ENCODE measurements at regions not wholly inside any gene's neighbourhood (a gene's known extent, or its start where the extent isn't known, plus 50 kb on each side); places are given as distances from the start of the nearest gene placed in this dataset.

DNA sequence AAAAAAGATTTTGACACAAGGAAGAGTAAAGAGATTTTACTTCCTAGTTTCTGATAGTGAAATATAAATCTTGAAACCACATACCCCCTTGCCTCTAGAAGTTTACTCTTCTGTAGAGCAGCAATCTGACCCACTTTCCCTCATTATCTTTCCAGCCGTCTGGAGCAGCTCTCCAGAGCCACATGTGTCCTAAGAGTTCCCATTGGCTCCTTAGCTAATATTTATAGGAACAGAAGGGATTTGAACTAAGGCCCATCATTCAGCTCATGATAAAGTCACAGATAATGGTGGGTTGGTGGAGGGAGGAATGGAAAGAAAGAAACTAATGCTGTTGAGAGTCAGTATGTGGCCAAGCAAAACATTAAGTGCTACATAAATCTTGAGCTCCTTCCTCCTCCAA is 121.8 kb downstream of the INHBA start:
- TF ChIP-seq, protein P1, sequence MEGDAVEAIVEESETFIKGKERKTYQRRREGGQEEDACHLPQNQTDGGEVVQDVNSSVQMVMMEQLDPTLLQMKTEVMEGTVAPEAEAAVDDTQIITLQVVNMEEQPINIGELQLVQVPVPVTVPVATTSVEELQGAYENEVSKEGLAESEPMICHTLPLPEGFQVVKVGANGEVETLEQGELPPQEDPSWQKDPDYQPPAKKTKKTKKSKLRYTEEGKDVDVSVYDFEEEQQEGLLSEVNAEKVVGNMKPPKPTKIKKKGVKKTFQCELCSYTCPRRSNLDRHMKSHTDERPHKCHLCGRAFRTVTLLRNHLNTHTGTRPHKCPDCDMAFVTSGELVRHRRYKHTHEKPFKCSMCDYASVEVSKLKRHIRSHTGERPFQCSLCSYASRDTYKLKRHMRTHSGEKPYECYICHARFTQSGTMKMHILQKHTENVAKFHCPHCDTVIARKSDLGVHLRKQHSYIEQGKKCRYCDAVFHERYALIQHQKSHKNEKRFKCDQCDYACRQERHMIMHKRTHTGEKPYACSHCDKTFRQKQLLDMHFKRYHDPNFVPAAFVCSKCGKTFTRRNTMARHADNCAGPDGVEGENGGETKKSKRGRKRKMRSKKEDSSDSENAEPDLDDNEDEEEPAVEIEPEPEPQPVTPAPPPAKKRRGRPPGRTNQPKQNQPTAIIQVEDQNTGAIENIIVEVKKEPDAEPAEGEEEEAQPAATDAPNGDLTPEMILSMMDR (IDR thresholded peaks at IDR 0.05 in 8 of 11, conservative IDR thresholded peaks at IDR 0.05 in 3 of 11): no peak
- no peak for TF ChIP-seq POLR2AphosphoS5 (IDR thresholded peaks at IDR 0.05)
- TF ChIP-seq POLR2A (IDR thresholded peaks at IDR 0.05): no peak
- Histone ChIP-seq H3K4me1 (no peaks in the 10 kb centered on the region), H3K27me3 (replicated peaks in 1 of 7) (no peaks in the 10 kb centered on the region), H3K4me3 (no peak overlapping the region), H3K27ac (no peak overlapping the region), H3K9me3 (no peaks in the 10 kb centered on the region), H3K36me3 (no peaks in the 10 kb centered on the region)
- no peak for DNase-seq
- intact Hi-C loops (cut with DNase I; ENCODE audit: low total_unique reads): no loop called here
- 29 to 54% (median 48%) methylated on average over 1 of the region's 1 CpG for WGBS, 5 donors

DNA sequence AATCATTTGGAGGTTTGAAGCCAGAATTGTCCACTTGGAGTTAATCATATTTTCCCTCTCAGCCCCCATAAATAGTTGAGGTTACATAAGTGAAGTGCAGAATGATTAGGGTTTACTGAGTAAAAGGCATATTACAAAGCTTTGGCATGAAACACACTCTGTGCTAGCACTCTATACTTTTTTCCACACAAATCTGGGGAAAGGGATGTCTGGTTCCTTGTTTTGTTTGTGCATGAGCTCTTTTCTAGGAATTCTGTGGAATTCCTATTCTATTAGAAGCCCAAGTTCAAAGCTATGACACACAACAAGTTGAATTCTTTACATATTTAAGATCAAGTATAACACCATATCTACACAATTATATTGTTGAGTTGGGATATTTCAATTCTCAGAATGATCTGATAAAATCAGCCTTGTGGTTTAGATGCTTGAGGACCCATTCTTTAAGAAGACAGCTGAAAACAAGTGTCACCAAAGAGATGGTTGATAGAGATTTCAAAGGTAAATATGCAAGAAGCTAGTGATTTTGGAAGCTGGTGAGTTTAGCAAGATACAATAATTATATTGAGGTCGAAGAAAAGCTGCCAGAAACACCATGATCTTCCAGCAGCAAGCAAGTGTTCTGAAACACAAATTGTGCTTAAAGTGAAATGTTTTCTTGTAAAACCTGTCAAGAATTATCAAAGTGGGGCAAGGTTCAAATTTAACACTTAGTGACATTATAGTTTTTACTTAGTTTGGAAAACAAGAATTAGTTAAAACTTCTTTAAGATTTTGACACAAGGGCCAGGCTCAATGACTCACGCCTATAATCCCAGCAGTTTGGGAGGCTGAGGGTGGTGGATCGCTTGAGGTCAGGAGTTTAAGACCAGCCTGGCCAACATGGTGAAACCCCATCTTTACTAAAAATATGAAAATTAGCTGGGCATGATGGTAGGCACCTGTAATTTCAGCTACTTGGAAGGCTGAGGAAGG is 122.6 kb downstream of the INHBA start:
- DNase-seq: no peak
- TF ChIP-seq, protein P1 (IDR thresholded peaks at IDR 0.05 in 8 of 11, conservative IDR thresholded peaks at IDR 0.05 in 3 of 11): no peak
- TF ChIP-seq POLR2A (IDR thresholded peaks at IDR 0.05) (no peak), POLR2AphosphoS5 (IDR thresholded peaks at IDR 0.05) (no peak)
- no peaks in the 10 kb centered on the region for H3K9me3 ChIP-seq
- no peaks in the 10 kb centered on the region for H3K27me3 ChIP-seq (replicated peaks in 1 of 7)
- 81 to 91% (median 82%) methylated on average over 3 of the region's 3 CpGs for WGBS, 5 donors
- H3K36me3 ChIP-seq: no peaks in the 10 kb centered on the region
- no peak overlapping the region for H3K27ac ChIP-seq
- intact Hi-C loops (cut with DNase I; ENCODE audit: low total_unique reads): no loop called here
- no peak overlapping the region for H3K4me3 ChIP-seq
- no peaks in the 10 kb centered on the region for H3K4me1 ChIP-seq

DNA sequence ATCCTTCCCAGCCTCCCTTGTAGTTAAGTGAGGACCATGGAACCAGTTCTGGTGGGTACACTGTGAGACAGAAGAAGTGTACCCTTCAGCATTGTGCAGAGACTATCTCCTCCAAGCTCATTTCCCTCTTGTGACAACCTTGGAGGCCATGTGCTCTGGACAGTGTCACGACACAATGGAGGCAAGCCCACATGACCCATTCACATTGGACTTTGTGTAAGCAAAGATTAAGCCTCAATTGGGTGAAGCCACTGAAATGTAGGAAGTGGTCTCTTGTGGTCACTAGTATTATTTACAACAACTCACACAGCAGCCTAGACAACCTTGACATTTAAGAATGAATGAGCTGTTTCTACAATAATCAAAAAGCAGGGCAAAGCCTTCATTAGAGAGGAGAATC is 124.2 kb downstream of the INHBA start:
- 77 to 86% (median 79%) methylated on average over 1 of the region's 1 CpG for WGBS, 5 donors
- no peak for DNase-seq
- Histone ChIP-seq H3K9me3 (no peaks in the 10 kb centered on the region), H3K4me3 (no peak overlapping the region), H3K27ac (no peak overlapping the region), H3K27me3 (replicated peaks in 1 of 7) (no peaks in the 10 kb centered on the region), H3K4me1 (no peaks in the 10 kb centered on the region), H3K36me3 (no peaks in the 10 kb centered on the region)
- intact Hi-C loops (cut with DNase I; ENCODE audit: low total_unique reads): no loop called here
- TF ChIP-seq POLR2A (IDR thresholded peaks at IDR 0.05): no peak

- Histone ChIP-seq H3K27ac (no peak overlapping the region), H3K4me1 (no peaks in the 10 kb centered on the region), H3K36me3 (no peaks in the 10 kb centered on the region), H3K9me3 (no peaks in the 10 kb centered on the region), H3K27me3 (replicated peaks in 1 of 7) (no peaks in the 10 kb centered on the region), H3K4me3 (no peak overlapping the region)
- TF ChIP-seq POLR2AphosphoS5 (IDR thresholded peaks at IDR 0.05) (no peak), POLR2A (IDR thresholded peaks at IDR 0.05) (no peak)
- TF ChIP-seq, protein P1 (IDR thresholded peaks at IDR 0.05 in 8 of 11, conservative IDR thresholded peaks at IDR 0.05 in 3 of 11): no peak
- intact Hi-C loops (cut with DNase I; ENCODE audit: low total_unique reads): no loop called here
- no peak for DNase-seq
- WGBS, 5 donors: 81 to 92% (median 90%) methylated on average over 3 of the region's 3 CpGs
These were observed 126.7 kb downstream of the INHBA start for GRCh38 chr7:41576166-41576565.
